Coronary artery (tissue), 2 donors: ENCODE measurements at regions not wholly inside any gene's neighbourhood (a gene's known extent, or its start where the extent isn't known, plus 50 kb on each side); places are given as distances from the start of the nearest gene placed in this dataset.

Experiments used
- DNase-seq: peaks from one replicate; pipeline ENCODE4 v3.0.0-alpha.2; 2017; ENCODE audit warnings: low spot score
- H3K27ac ChIP-seq, 2 donors: fragments of 200-600 bp; sonication (generic); one replicate each; pipeline ENCODE4 v1.5.1; 2016 to 2019
- H3K4me3 ChIP-seq: fragments of 200-600 bp; sonication (generic); 2 replicates; pipeline ENCODE4 v1.5.1; 2016; ENCODE audit warnings: mild to moderate bottlenecking, moderate library complexity
- CTCF ChIP-seq: fragments of 200-600 bp; sonication (generic); IDR thresholded peaks from one replicate; pipeline ENCODE4 v1.5.1; 2019; ENCODE audit warnings: antibody characterized with exemption

GRCh38 chr13:85313761-85314503 is 485.3 kb downstream of the SLITRK6 start:
- H3K27ac ChIP-seq, result no peak overlapping the region
- no peak for DNase-seq
- TF ChIP-seq CTCF, result no peak
- H3K4me3 ChIP-seq, result no peak overlapping the region

- TF ChIP-seq CTCF, result no peak
- H3K27ac ChIP-seq, result no peak overlapping the region
- no peak for DNase-seq
- no peak overlapping the region for H3K4me3 ChIP-seq
These were observed 487.1 kb downstream of the SLITRK6 start for GRCh38 chr13:85312071-85312470.

GRCh38 chr13:85303630-85304029 is 495.6 kb downstream of the SLITRK6 start:
- TF ChIP-seq CTCF, result no peak

GRCh38 chr13:85298387-85298924 is 500.8 kb downstream of the SLITRK6 start:
- no peak overlapping the region for H3K4me3 ChIP-seq
- no peak for DNase-seq
- H3K27ac ChIP-seq, result no peak overlapping the region
- no peak for TF ChIP-seq CTCF

More at GRCh38 chr13:85303630-85304029, 495.6 kb downstream of the SLITRK6 start:
- H3K4me3 ChIP-seq, result no peak overlapping the region
- H3K27ac ChIP-seq, result no peak overlapping the region
- no peak for DNase-seq

GRCh38 chr13:85288698-85289097 is 510.5 kb downstream of the SLITRK6 start:
- TF ChIP-seq CTCF, result no peak
- Histone ChIP-seq H3K4me3 (no peak overlapping the region), H3K27ac (no peak overlapping the region)
- DNase-seq, result no peak

- no peak overlapping the region for H3K27ac ChIP-seq
- no peak overlapping the region for H3K4me3 ChIP-seq
- no peak for DNase-seq
- TF ChIP-seq CTCF, result no peak
These were observed 511.7 kb downstream of the SLITRK6 start for GRCh38 chr13:85287528-85287927.

- no peak for TF ChIP-seq CTCF
- H3K4me3 ChIP-seq, result no peak overlapping the region
These were observed 513.1 kb downstream of the SLITRK6 start for GRCh38 chr13:85286081-85286480.

More at GRCh38 chr13:85286081-85286480, 513.1 kb downstream of the SLITRK6 start:
- DNase-seq, result no peak
- H3K27ac ChIP-seq, result no peak overlapping the region
